ENCODE measurements at regions not wholly inside any gene's neighbourhood (a gene's known extent, or its start where the extent isn't known, plus 50 kb on each side); places are given as distances from the start of the nearest gene placed in this dataset.
A peak's percentile ranks its signal among the peaks of the same experiment; 100 is the strongest.

DNA sequence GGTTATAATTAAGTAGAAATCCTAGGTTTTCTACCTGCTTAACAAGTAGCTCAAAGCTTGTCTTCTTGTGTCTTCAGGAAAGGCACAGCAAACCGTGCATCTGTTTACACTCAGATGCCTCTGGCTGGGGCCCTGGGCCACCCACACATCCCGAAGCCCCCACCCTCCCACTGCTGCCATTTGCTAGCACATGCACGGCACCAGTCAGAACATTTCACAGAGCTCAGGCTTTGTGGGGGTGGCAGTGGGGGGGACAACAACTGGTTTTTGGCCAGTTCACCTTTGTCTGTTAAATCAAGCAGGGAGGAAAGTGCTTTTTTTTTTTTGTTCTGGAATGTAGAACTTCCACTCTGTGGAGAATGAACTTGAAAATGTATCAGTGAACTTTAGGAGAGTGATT is 77.7 kb downstream of the LINC00237 start:
- Histone ChIP-seq H2AFZ (ENCODE audit: low read length) (no peak overlapping the region), H3K9ac (ENCODE audit: low read depth, low read length, poor library complexity) (no peak overlapping the region), H2BK120ac (ENCODE audit: low read depth, low read length) (no peak overlapping the region), H4K8ac (ENCODE audit: low read depth, low read length) (no peak overlapping the region), H3K79me1 (ENCODE audit: low read depth, low read length) (no peaks in the 10 kb centered on the region), H4K91ac (ENCODE audit: low read depth, low read length, poor library complexity) (no peak overlapping the region), H3K4me3 (ENCODE audit: low read length in 2 of 2) (no peak overlapping the region), H2BK15ac (ENCODE audit: low read length) (no peak overlapping the region), H3K14ac (ENCODE audit: low read length) (no peak overlapping the region), H2AK5ac (ENCODE audit: low read depth, low read length) (no peak overlapping the region), H3K18ac (ENCODE audit: low read length) (peak overlapping the region; percentile 45), H3K36me3 (replicated peaks in 1 of 2; ENCODE audit: control insufficient read depth in 2 of 2, insufficient read depth in 2 of 2, low read length in 2 of 2) (no peaks in the 10 kb centered on the region), H3K4me2 (ENCODE audit: insufficient read depth, low read length, poor library complexity, severe bottlenecking) (no peak overlapping the region), H3K27ac (replicated peaks; ENCODE audit: low read length) (no peak overlapping the region), H3K23ac (ENCODE audit: low read depth, low read length, poor library complexity) (no peak overlapping the region), H2BK12ac (ENCODE audit: low read length) (no peak overlapping the region), H3K4ac (ENCODE audit: low read length) (no peak overlapping the region), H3K9me3 (replicated peaks in 1 of 2; ENCODE audit: control insufficient read depth in 2 of 2, insufficient read depth in 1 of 2, low read depth in 1 of 2, low read length in 2 of 2) (peaks cover 0 to 2% of the 10 kb centered on the region in 2 donors), H2BK5ac (ENCODE audit: low read length) (no peak overlapping the region), H3K27me3 (ENCODE audit: control insufficient read depth in 3 of 3, insufficient read depth in 3 of 3, low read depth in 1 of 3, low read length in 3 of 3) (no peaks in the 10 kb centered on the region), H3K4me1 (ENCODE audit: control insufficient read depth in 2 of 2, insufficient read depth in 1 of 2, low read depth in 1 of 2, low read length in 2 of 2) (peaks cover 0 to 12% of the 10 kb centered on the region in 2 donors)
- no CpG with 5 or more reads among the region's 3 CpGs for WGBS, 2 donors (ENCODE audit: extremely low coverage in 2 of 2, insufficient read length in 2 of 2, insufficient replicate concordance in 1 of 2)
- no peak for DNase-seq (ENCODE audit: low spot score)

DNA sequence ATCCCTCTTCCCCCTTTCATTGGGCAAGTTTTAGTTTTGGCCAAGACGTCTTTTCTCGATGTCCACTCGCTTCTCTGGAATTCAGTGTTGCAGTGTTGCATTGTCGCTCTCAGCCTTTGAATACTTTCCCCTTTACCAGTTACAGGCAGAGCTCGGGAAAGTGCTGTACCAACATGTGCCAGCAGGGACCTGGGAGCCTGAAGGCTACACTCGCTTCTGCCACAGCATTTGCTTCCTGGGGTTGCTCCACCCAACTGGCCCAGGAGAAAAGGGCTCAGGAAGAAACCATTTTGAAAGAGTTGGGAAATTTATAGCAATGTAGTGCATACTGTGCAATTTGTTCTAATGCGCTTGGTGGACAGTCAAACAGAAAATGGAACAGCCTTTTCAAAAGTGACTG is 78.6 kb downstream of the LINC00237 start:
- H3K27ac ChIP-seq (replicated peaks; ENCODE audit: low read length), result no peak overlapping the region
- H3K27me3 ChIP-seq (ENCODE audit: control insufficient read depth in 3 of 3, insufficient read depth in 3 of 3, low read depth in 1 of 3, low read length in 3 of 3), result no peaks in the 10 kb centered on the region
- no peak overlapping the region for H3K9ac ChIP-seq (ENCODE audit: low read depth, low read length, poor library complexity)
- no peak overlapping the region for H4K91ac ChIP-seq (ENCODE audit: low read depth, low read length, poor library complexity)
- no CpG with 5 or more reads among the region's 7 CpGs for WGBS, 2 donors (ENCODE audit: extremely low coverage in 2 of 2, insufficient read length in 2 of 2, insufficient replicate concordance in 1 of 2)
- H3K9me3 ChIP-seq (replicated peaks in 1 of 2; ENCODE audit: control insufficient read depth in 2 of 2, insufficient read depth in 1 of 2, low read depth in 1 of 2, low read length in 2 of 2), result peaks cover 0 to 2% of the 10 kb centered on the region in 2 donors
- H3K18ac ChIP-seq (ENCODE audit: low read length), result no peak overlapping the region
- H3K23ac ChIP-seq (ENCODE audit: low read depth, low read length, poor library complexity), result no peak overlapping the region
- no peak overlapping the region for H2BK120ac ChIP-seq (ENCODE audit: low read depth, low read length)
- no peak overlapping the region for H4K8ac ChIP-seq (ENCODE audit: low read depth, low read length)
- H3K4me3 ChIP-seq (ENCODE audit: low read length in 2 of 2), result no peak overlapping the region
- no peaks in the 10 kb centered on the region for H3K36me3 ChIP-seq (replicated peaks in 1 of 2; ENCODE audit: control insufficient read depth in 2 of 2, insufficient read depth in 2 of 2, low read length in 2 of 2)
- H2BK15ac ChIP-seq (ENCODE audit: low read length), result no peak overlapping the region
- no peak overlapping the region for H2BK12ac ChIP-seq (ENCODE audit: low read length)
- no peak overlapping the region for H3K4ac ChIP-seq (ENCODE audit: low read length)
- no peaks in the 10 kb centered on the region for H3K79me1 ChIP-seq (ENCODE audit: low read depth, low read length)
- no peak overlapping the region for H2AFZ ChIP-seq (ENCODE audit: low read length)
- H3K4me1 ChIP-seq (ENCODE audit: control insufficient read depth in 2 of 2, insufficient read depth in 1 of 2, low read depth in 1 of 2, low read length in 2 of 2), result peaks cover 0 to 12% of the 10 kb centered on the region in 2 donors
- H3K14ac ChIP-seq (ENCODE audit: low read length), result no peak overlapping the region
- no peak overlapping the region for H3K4me2 ChIP-seq (ENCODE audit: insufficient read depth, low read length, poor library complexity, severe bottlenecking)
- H2AK5ac ChIP-seq (ENCODE audit: low read depth, low read length), result no peak overlapping the region
- DNase-seq (ENCODE audit: low spot score), result no peak
- H2BK5ac ChIP-seq (ENCODE audit: low read length), result no peak overlapping the region

DNA sequence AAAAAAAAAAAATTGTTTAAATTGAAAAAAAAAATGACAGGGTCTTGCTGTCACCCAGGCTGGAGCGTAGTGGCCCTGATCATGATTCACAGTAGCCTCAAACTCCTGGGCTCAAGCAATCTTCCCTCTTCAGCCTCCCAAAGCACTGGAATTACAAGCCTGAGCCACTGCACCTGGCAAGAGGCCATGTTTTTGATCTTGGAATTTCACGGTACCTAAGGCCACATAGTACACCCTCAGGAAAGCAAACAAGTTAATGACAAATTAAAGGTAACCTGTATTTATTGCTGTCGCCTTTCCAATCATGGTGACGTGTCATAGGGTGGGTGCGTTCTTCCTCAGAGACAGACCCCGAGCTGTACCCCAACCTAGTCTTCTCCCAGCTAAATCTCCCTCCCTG is 79.2 kb downstream of the LINC00237 start:
- H3K4me3 ChIP-seq (ENCODE audit: low read length in 2 of 2), result no peak overlapping the region
- H2BK5ac ChIP-seq (ENCODE audit: low read length), result no peak overlapping the region
- no peak overlapping the region for H3K23ac ChIP-seq (ENCODE audit: low read depth, low read length, poor library complexity)
- no peaks in the 10 kb centered on the region for H3K27me3 ChIP-seq (ENCODE audit: control insufficient read depth in 3 of 3, insufficient read depth in 3 of 3, low read depth in 1 of 3, low read length in 3 of 3)
- no peak overlapping the region for H3K9ac ChIP-seq (ENCODE audit: low read depth, low read length, poor library complexity)
- H3K4me1 ChIP-seq (ENCODE audit: control insufficient read depth in 2 of 2, insufficient read depth in 1 of 2, low read depth in 1 of 2, low read length in 2 of 2), result peaks cover 0 to 12% of the 10 kb centered on the region in 2 donors
- H3K14ac ChIP-seq (ENCODE audit: low read length), result no peak overlapping the region
- WGBS, 2 donors (ENCODE audit: extremely low coverage in 2 of 2, insufficient read length in 2 of 2, insufficient replicate concordance in 1 of 2), result no CpG with 5 or more reads among the region's 6 CpGs
- H3K4ac ChIP-seq (ENCODE audit: low read length), result no peak overlapping the region
- no peak overlapping the region for H2AK5ac ChIP-seq (ENCODE audit: low read depth, low read length)
- H2BK12ac ChIP-seq (ENCODE audit: low read length), result no peak overlapping the region
- H3K36me3 ChIP-seq (replicated peaks in 1 of 2; ENCODE audit: control insufficient read depth in 2 of 2, insufficient read depth in 2 of 2, low read length in 2 of 2), result no peaks in the 10 kb centered on the region
- peaks cover 0 to 2% of the 10 kb centered on the region in 2 donors for H3K9me3 ChIP-seq (replicated peaks in 1 of 2; ENCODE audit: control insufficient read depth in 2 of 2, insufficient read depth in 1 of 2, low read depth in 1 of 2, low read length in 2 of 2)
- H3K79me1 ChIP-seq (ENCODE audit: low read depth, low read length), result no peaks in the 10 kb centered on the region
- H3K27ac ChIP-seq (replicated peaks; ENCODE audit: low read length), result no peak overlapping the region
- H3K18ac ChIP-seq (ENCODE audit: low read length), result no peak overlapping the region
- no peak overlapping the region for H2AFZ ChIP-seq (ENCODE audit: low read length)
- H2BK15ac ChIP-seq (ENCODE audit: low read length), result no peak overlapping the region
- DNase-seq (ENCODE audit: low spot score), result no peak
- H3K4me2 ChIP-seq (ENCODE audit: insufficient read depth, low read length, poor library complexity, severe bottlenecking), result no peak overlapping the region
- no peak overlapping the region for H4K8ac ChIP-seq (ENCODE audit: low read depth, low read length)
- no peak overlapping the region for H2BK120ac ChIP-seq (ENCODE audit: low read depth, low read length)
- no peak overlapping the region for H4K91ac ChIP-seq (ENCODE audit: low read depth, low read length, poor library complexity)

DNA sequence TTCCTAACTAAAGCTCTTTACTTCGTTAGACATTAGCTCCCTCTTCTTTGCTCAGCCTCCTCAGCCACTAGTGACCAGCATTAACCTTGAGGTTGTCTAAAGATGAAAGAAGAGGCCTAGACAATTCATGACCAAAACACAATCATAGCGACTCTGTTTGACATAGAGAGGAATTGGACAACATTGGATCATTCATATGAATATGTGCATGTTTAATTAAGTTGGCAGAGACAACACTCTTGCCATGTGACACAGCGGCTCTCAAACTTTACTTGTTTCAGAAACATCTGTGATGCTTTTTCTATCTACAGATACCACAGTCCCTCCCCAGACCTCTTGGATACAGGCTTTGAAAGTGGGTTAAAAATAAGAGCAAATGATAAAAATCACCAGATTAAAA is 81.7 kb downstream of the LINC00237 start:
- Histone ChIP-seq H3K9ac (ENCODE audit: low read depth, low read length, poor library complexity) (no peak overlapping the region), H3K4ac (ENCODE audit: low read length) (no peak overlapping the region), H3K27ac (replicated peaks; ENCODE audit: low read length) (no peak overlapping the region), H3K14ac (ENCODE audit: low read length) (no peak overlapping the region), H3K18ac (ENCODE audit: low read length) (no peak overlapping the region), H2BK15ac (ENCODE audit: low read length) (no peak overlapping the region), H3K23ac (ENCODE audit: low read depth, low read length, poor library complexity) (no peak overlapping the region), H3K79me1 (ENCODE audit: low read depth, low read length) (no peaks in the 10 kb centered on the region), H2AK5ac (ENCODE audit: low read depth, low read length) (no peak overlapping the region), H2BK5ac (ENCODE audit: low read length) (no peak overlapping the region), H3K27me3 (ENCODE audit: control insufficient read depth in 3 of 3, insufficient read depth in 3 of 3, low read depth in 1 of 3, low read length in 3 of 3) (peaks cover 0 to 2% (median 0%) of the 10 kb centered on the region in 3 experiments), H3K4me1 (ENCODE audit: control insufficient read depth in 2 of 2, insufficient read depth in 1 of 2, low read depth in 1 of 2, low read length in 2 of 2) (peaks cover 13 to 17% of the 10 kb centered on the region in 2 donors), H3K36me3 (replicated peaks in 1 of 2; ENCODE audit: control insufficient read depth in 2 of 2, insufficient read depth in 2 of 2, low read length in 2 of 2) (no peaks in the 10 kb centered on the region), H2AFZ (ENCODE audit: low read length) (no peak overlapping the region), H2BK12ac (ENCODE audit: low read length) (no peak overlapping the region), H3K9me3 (replicated peaks in 1 of 2; ENCODE audit: control insufficient read depth in 2 of 2, insufficient read depth in 1 of 2, low read depth in 1 of 2, low read length in 2 of 2) (peaks cover 0 to 2% of the 10 kb centered on the region in 2 donors), H3K4me2 (ENCODE audit: insufficient read depth, low read length, poor library complexity, severe bottlenecking) (no peak overlapping the region), H2BK120ac (ENCODE audit: low read depth, low read length) (no peak overlapping the region), H4K8ac (ENCODE audit: low read depth, low read length) (no peak overlapping the region), H3K4me3 (ENCODE audit: low read length in 2 of 2) (no peak overlapping the region), H4K91ac (ENCODE audit: low read depth, low read length, poor library complexity) (no peak overlapping the region)
- DNase-seq (ENCODE audit: low spot score), result no peak
- WGBS, 2 donors (ENCODE audit: extremely low coverage in 2 of 2, insufficient read length in 2 of 2, insufficient replicate concordance in 1 of 2), result no CpG with 5 or more reads among the region's 3 CpGs
